Prostate gland (tissue), 2 donors: ENCODE measurements at regions not wholly inside any gene's neighbourhood (a gene's known extent, or its start where the extent isn't known, plus 50 kb on each side); places are given as distances from the start of the nearest gene placed in this dataset.
"Not testable (repeated sequence)": the region's sequence is repeated elsewhere in the genome, so short reads cannot be mapped to it uniquely, and the experiment has no call there.

Experiments
- DNase-seq: peaks from one replicate; pipeline ENCODE4 v3.0.0-alpha.2; 2019; ENCODE audit warnings: low spot score
- H3K27ac ChIP-seq, 2 donors: fragments of 200-600 bp; sonication (generic); 2 replicates each; pipeline ENCODE4 v1.5.1; 2017 to 2019
- H3K27me3 ChIP-seq: fragments of 200-600 bp; sonication (generic); replicated peaks from 2 replicates; pipeline ENCODE4 v1.5.1; 2019; ENCODE audit not compliant: insufficient read depth
- H3K36me3 ChIP-seq, 2 donors: fragments of 200-600 bp; sonication (generic); 1 replicate in 1 of 2; 2 replicates in 1 of 2; pipeline versions ENCODE4 v1.5.1 to v1.8.1; 2017 to 2019
- H3K4me1 ChIP-seq: fragments of 200-600 bp; sonication (generic); replicated peaks from 2 replicates; pipeline ENCODE4 v1.5.1; 2019
- H3K4me3 ChIP-seq, 2 donors: fragments of 200-600 bp; sonication (generic); 2 replicates each; pipeline ENCODE4 v1.5.1; 2017 to 2019
- H3K9me3 ChIP-seq: fragments of 200-600 bp; sonication (generic); 2 replicates; pipeline ENCODE4 v1.5.1; 2017
- POLR2A ChIP-seq: fragments of 450-650 bp; IDR thresholded peaks from one replicate; pipeline ENCODE4 v1.6.1; 2016; ENCODE audit warnings: antibody characterized with exemption, mild to moderate bottlenecking
- POLR2AphosphoS5 ChIP-seq: sonication (generic); formaldehyde crosslinking; IDR thresholded peaks from one replicate; pipeline ENCODE4 v1.6.1; 2017; ENCODE audit warnings: antibody characterized with exemption
- WGBS: methylation state at CpG from one replicate; pipeline ENCODE4 v1.1.5; 2018; 5-methylcytosine and 5-hydroxymethylcytosine counted together
- intact Hi-C: fragments of 100-400 bp; cut with DNase I; formaldehyde crosslinking; loops from one replicate; pipeline ENCODE4 v1.14.2; 2022
- TF ChIP-seq, protein P1 (sequence below), 4 experiments: fragments of 200-600 bp in 2 of 4; fragments of 450-650 bp in 2 of 4; sonication (generic) in 2 of 4; IDR thresholded peaks; 1 replicate in 3 of 4; 2 replicates in 1 of 4; pipeline ENCODE4 v1.5.1; 2016 to 2019; ENCODE audit warnings: antibody characterized with exemption in 4 of 4, mild to moderate bottlenecking in 2 of 4, moderate library complexity in 2 of 4

DNA sequence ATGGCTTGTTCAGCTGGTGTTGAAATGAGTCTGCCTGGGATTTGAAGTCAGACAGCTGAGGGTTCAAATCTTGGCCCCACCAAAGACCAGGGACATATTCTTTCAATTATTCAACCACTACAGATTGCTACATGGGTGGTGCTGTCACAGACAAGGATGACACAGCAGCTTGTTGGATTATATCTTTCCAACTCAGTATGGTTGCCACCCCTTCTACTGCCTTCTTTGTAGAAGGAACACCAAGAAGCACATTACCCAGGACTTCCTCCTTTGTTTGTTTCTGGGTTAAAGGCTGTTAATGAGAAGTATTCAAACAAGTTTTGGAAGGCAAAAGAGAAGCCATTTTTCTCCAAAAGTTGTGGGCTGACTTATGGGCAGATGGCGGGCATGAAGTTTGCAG, 78.6 kb downstream of the COPRS start:
- no peak for TF ChIP-seq POLR2AphosphoS5
- no peak for TF ChIP-seq POLR2A
- TF ChIP-seq, protein P1, sequence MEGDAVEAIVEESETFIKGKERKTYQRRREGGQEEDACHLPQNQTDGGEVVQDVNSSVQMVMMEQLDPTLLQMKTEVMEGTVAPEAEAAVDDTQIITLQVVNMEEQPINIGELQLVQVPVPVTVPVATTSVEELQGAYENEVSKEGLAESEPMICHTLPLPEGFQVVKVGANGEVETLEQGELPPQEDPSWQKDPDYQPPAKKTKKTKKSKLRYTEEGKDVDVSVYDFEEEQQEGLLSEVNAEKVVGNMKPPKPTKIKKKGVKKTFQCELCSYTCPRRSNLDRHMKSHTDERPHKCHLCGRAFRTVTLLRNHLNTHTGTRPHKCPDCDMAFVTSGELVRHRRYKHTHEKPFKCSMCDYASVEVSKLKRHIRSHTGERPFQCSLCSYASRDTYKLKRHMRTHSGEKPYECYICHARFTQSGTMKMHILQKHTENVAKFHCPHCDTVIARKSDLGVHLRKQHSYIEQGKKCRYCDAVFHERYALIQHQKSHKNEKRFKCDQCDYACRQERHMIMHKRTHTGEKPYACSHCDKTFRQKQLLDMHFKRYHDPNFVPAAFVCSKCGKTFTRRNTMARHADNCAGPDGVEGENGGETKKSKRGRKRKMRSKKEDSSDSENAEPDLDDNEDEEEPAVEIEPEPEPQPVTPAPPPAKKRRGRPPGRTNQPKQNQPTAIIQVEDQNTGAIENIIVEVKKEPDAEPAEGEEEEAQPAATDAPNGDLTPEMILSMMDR (IDR thresholded peaks at IDR 0.05) = no peak
- WGBS = 95% methylated on average over 1 of the region's 1 CpG
- Histone ChIP-seq H3K27me3 (no peaks in the 10 kb centered on the region), H3K36me3 (no peaks in the 10 kb centered on the region), H3K4me3 (no peak overlapping the region), H3K4me1 (no peaks in the 10 kb centered on the region), H3K27ac (no peak overlapping the region), H3K9me3 (no peaks in the 10 kb centered on the region)
- intact Hi-C loops = no loop called here
- no peak for DNase-seq

DNA sequence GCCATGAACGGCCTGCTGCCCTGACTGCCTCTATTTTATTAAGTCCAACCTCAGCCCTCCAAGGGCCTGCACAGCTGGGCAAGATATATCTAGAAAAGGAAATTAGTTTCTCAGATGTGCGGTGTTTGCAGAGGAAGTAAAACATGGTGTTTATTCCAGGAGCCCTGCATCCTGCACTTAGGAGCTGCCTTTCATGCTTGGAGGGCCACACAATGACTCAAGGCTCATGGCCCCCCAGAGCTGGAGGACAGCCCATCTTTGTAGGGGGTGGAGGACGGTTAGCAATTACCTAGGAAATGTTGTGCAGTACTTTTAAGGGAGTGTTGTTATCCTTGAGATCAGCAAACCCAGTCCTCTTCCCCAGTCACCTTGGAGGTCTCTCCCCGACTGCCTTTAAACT, 80.5 kb downstream of the COPRS start:
- no peaks in the 10 kb centered on the region for H3K36me3 ChIP-seq
- H3K27ac ChIP-seq = no peak overlapping the region
- TF ChIP-seq POLR2A = no peak
- TF ChIP-seq, protein P1 (IDR thresholded peaks at IDR 0.05) = no peak
- TF ChIP-seq POLR2AphosphoS5 = no peak
- DNase-seq = no peak
- no peak overlapping the region for H3K4me3 ChIP-seq
- WGBS = 73% methylated on average over 4 of the region's 4 CpGs
- no peaks in the 10 kb centered on the region for H3K4me1 ChIP-seq
- H3K9me3 ChIP-seq = no peaks in the 10 kb centered on the region
- intact Hi-C loops = no loop called here
- H3K27me3 ChIP-seq = no peaks in the 10 kb centered on the region

DNA sequence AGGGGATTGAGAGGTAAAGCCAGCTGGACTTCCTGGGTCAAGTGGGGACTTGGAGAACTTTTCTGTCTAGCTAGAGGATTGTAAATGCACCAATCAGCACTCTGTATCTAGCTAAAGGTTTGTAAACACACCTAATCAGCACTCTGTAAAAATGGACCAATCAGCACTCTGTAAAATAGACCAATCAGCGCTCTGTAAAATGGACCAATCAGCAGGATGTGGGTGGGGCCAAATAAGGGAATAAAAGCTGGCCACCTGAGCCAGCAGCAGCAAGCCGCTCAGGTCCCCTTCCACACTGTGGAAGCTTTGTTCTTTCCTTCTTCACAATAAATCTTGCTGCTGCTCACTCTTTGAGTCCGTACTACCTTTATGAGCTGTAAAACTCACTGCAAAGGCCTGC, 87.7 kb downstream of the COPRS start:
- intact Hi-C loops, H3K27ac ChIP-seq, H3K27me3 ChIP-seq, H3K36me3 ChIP-seq, DNase-seq, H3K9me3 ChIP-seq, H3K4me1 ChIP-seq, H3K4me3 ChIP-seq: not testable (repeated sequence)
- 88% methylated on average over 3 of the region's 3 CpGs for WGBS

DNA sequence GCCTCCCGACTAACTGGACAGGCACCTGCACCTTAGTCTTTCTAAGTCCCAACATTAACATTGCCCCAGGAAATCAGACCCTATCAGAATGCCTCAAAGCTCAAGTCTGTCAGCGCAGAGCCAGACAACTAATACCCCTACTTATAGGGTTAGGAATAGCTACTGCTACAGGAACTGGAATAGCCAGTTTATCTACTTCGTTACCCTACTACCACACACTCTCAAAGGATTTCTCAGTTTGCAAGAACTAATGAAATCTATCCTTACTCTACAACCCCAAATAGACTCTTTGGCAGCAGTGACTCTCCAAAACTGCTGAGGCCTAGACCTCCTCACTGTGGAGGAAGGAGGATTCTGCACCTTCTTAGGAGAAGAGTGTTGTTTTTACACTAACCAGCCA, 88.5 kb downstream of the COPRS start:
- WGBS = 68% methylated on average over 3 of the region's 3 CpGs
- H3K36me3 ChIP-seq, H3K27me3 ChIP-seq, H3K4me3 ChIP-seq, intact Hi-C loops, DNase-seq, H3K9me3 ChIP-seq, H3K4me1 ChIP-seq, H3K27ac ChIP-seq: not testable (repeated sequence)

DNA sequence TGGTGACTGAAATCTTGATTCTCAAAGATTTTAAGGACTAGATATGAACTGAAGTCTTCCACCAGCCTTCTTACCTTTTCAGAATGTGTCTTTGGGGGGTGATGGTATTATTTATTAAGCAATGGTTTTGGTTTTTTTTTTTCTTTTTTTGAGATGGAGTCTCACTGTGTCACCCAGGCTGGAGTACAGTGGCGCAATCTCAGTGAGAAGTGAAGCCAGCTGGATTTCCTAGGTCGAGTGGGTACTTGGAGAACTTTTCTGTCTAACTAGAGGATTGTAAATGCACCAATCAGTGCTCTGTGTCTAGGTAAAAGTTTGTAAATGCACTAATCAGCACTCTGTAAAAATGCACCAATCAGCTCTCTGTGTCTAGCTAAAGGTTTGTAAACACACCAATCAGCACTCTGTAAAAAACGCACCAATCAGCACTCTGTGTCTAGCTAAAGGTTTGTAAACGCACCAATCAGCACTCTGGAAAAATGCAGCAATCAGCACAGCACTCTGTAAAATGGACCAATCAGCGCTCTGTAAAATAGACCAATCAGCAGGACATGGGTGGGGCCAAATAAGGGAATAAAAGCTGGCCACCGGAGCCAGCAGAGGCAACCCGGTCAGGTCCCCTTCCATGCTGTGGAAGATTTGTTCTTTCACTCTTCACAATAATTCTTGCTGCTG, 97.1 kb downstream of the COPRS start:
- H3K9me3 ChIP-seq, H3K27ac ChIP-seq, DNase-seq, H3K4me1 ChIP-seq, H3K27me3 ChIP-seq, intact Hi-C loops, H3K36me3 ChIP-seq, H3K4me3 ChIP-seq: not testable (repeated sequence)
- 92% methylated on average over 7 of the region's 7 CpGs for WGBS

DNA sequence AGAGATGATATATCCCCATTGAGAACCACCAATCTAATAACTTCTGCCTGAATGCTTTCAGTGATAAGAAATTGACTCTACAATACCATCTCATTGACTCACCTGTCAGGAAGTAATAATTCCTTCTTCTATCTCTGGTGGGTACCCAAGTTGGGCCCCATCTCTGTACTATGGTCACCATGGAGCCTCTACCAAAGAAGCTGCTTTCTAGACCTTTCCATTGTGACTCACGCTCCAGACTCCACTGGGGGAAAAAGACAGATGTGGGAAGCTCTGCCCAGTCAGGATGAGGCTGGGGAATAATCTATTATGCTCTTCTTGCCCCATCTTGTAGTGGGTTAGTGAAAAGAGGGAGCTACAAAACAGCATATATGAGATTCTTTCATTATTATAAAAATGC, 100.4 kb downstream of the COPRS start:
- WGBS = 100% methylated on average over 1 of the region's 1 CpG
- no peaks in the 10 kb centered on the region for H3K4me1 ChIP-seq
- no peak overlapping the region for H3K27ac ChIP-seq
- no peaks in the 10 kb centered on the region for H3K9me3 ChIP-seq
- no peak for DNase-seq
- H3K4me3 ChIP-seq = no peak overlapping the region
- no peak for TF ChIP-seq POLR2AphosphoS5
- TF ChIP-seq, protein P1 (IDR thresholded peaks at IDR 0.05) = no peak
- TF ChIP-seq POLR2A = no peak
- no peaks in the 10 kb centered on the region for H3K36me3 ChIP-seq
- H3K27me3 ChIP-seq = no peaks in the 10 kb centered on the region
- intact Hi-C loops = no loop called here
